ENCODE measurements at regions not wholly inside any gene's neighbourhood (a gene's known extent, or its start where the extent isn't known, plus 50 kb on each side); places are given as distances from the start of the nearest gene placed in this dataset.

DNA sequence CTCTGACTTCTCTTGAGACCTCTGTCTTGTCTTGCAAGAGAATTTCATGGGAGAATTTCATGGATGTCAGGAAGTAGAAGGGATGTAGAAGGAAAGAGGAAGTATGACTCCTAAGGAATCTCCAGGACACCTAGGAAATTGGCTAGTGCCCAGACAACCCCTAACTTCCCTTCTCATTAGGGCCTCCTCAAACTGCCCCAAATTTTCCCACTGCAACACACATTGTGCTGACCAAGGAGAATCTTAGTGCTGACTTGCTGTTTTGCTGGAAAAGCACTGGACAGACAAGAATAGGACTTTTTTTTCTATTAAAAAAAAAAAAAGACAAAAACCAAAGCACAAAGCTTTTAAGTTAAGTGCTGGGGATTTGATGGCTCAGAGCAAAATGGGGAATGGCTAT lies 236.1 kb upstream of the CADM1 start:
- no peak for DNase-seq

DNA sequence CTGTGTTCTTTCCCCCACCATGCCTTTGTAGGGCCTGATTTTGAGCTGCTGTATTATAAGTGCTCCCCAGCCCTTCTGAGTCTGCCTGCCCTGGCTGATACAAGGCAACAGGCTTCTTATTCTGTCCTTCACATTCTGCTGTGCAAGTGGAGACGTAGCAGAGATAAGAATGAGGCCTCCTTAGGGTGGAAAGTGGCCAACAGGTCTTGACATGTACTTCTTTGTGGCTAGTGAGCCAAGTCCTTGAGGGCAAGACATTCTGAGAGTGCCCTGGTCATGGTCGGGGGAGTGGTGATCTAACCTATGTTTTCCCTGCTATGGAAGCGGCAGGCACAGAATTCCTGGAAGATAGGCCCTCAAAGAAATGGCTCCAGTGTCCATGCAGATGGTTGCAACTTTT lies 235.7 kb upstream of the CADM1 start:
- no peak for DNase-seq

DNA sequence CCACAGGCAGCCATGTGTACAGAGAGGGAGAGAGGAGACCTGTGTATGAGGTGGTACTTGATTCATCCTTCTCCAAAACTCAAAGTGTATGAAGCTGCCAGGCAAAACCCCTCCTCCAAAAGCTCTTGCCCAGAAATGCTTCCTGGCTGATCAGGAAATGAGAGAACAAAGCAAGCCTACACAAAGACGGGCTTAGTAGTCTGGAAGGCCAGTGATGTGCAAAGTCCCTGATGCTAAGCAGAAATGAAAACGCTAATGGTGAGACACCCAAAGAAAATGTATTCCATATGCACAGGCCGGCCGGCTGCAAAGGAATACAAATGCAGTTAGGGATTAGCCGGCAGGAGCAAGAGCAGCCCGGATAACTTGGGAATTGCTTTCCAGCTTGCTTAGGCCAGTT lies 234.9 kb upstream of the CADM1 start:
- DNase-seq, result no peak

- no peak for DNase-seq
These were observed 233.7 kb upstream of the CADM1 start for GRCh38 chr11:115737875-115738274.

DNA sequence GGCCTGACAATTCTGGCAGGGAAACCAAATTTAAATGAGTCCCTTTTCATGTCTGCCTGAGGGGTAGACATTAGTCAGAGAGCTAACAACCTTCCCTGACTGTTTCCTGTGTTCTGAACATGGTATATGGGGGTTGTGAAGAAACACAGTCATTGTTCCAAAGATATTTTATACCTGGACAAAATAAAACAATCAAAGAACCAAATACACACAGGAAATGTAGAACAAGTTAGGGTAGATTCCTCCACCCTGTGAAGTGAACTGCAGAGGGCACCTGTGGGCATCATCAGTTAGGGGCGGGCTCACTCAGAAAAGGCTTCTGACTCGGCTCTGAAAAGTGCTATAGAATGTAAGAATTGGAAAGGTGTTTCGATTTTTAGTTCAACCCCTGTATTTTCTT lies 231.9 kb upstream of the CADM1 start:
- DNase-seq, result no peak

GRCh38 chr11:115724666-115725065 lies 220.5 kb upstream of the CADM1 start:
- no peak for DNase-seq

DNA sequence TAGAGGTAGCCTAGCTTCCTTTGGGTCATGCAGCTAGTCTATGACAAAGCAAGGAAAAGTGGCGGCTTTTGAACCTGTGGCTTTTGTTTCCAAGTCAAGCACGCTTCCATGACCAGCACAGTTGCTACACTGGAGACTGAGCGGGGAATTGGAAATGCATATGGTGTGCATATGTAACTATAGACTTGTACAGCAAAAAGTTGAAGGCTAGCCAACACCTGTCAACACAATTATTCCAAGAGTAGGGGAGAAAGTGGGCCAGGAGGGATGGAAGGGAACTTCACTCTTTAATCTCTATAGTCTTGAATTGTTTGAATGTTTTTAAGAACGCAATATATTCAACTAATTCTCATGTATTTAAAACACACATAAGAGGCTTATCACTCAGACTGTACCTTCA lies 218.5 kb upstream of the CADM1 start:
- no peak for DNase-seq

GRCh38 chr11:115721296-115721995 lies 217.2 kb upstream of the CADM1 start:
- no peak for DNase-seq

DNA sequence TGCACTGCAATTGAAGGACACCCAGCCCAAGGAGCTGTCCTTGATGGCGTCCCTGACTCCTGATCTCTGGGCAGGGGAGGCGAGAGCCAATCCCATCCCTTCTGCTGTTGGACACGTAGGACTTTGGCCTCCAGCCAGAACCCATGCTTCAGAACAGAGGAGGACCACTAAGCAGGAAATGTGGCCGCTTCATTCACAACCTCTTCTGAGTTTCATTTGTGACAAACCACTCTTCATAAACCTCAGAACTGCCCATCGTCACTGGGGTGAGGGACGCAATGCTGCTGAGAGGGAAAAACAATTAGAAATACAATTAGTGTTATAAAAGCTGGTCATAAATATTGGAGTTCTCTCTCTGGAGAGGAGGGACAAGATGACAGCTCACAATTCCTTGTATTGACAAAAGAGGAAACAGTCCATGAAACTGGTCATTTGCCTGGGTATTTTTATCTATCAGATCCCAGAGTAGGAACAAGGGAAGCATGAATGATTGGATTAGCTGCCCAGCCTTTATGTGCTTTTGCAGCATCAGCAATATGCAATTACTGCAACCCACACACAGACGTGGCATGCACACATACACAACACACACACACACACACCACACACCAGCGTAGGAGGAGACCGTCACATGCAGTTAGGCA lies 216.5 kb upstream of the CADM1 start:
- no peak for DNase-seq

- DNase-seq, result no peak
These were observed 214.7 kb upstream of the CADM1 start for GRCh38 chr11:115718945-115719344.

DNA sequence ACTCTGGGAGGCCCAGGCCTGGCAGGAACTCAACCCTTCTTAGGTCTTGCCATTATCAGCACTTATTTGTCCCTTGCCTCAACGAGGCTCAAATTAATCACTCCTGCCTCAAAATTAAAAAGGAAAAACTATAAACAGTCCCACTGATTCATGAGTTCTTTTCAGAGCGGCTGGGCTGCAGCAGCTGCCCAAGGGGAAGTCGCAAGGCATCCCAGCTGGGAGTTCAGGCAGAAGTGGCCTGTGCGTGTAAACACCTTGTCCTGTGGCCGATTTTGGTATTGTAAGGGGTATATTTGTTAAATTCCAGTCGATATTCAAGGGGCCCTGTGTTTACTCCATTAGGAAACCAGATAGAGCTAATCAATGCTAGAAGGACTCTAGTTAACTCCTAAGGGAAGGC lies 213.9 kb upstream of the CADM1 start:
- no peak for DNase-seq

DNA sequence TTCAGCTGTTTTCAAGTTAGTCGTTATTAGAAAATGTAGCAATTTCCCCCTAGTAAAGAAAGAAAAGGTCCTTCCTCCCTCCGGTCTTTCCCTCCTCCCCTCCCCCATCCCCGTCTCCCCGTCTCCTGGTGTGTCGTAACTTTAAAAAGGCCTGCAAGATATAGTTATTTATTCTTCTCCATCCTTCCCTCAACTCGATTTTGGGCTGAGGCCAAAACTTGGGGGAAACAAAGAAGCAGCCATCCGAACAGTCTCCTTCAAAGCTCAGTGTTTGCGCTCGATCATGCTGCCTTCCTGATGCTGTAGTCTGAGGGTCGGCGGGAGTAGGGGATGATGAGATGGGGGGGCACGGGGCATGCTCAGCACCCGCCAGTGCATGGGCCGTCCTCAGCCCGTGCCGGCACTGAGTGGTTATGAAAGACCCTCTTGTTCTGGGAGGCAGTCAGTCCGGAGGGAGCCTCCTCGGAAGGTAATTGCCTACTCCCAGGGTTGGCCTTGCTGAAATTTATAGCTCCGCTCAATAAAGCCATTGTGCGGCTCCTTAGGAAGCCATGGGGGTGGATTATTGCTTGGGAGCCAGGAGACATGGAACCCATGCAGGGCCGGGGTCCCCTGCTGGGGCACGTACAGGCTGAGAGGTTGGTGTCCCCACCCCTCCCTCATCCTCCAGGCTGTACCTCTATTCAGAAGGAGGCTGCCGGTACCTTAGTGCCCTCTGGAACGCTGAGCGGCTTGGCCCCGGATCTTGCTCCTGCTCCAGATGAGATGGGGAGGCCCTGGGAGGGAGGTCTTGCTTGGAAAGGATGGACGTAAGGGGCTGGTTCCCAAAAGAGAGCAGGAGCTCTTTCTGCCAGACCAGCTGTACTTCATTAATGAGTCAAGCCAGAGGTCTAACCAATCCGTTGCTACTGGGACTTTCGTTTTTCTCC lies 212.7 kb upstream of the CADM1 start:
- DNase-seq, result no peak

DNA sequence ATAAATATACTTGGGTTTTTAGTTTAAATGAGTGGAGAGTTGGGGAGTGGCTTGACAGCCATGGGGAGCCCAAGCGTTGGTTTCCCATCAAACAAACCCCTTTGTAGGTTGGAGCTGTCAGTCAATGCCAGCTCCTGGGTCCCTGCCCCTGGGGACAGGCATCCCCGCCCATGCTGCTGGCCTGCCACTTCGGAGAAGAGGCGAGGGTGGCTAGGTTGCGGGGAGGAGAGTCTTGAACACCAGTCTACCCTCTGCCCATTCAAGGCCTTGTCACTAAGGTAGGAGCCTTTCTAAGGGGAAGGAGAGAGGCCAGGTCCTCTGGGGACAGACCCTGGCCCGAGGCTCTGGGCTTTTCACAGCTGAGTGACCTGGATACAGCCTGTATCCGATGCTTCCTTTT lies 211.9 kb upstream of the CADM1 start:
- no peak for DNase-seq

DNA sequence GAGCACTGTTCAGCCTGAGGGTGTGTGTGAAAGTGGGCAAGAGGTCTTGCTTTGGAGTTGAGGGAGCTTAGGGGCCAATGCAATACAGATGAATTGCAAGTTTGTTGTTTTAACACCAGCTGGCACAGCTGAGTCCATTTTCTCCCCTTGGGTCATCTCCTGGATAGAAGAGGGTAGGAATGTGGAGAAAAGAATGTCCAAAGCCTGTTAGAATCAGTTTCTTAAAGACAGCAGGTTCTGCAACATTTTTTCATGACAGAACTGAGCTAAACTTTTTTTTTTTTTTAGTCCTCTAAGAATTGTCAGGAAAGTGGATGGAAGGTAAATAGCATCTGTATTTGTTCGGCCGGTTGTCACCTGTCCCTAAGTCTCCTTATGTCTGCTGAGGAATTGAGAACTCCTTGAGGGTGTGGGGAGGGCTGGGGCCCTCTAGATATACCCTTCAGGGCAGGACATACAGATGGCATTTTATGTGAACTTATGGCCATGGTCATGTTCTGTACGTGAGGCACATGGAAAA lies 211.1 kb upstream of the CADM1 start:
- no peak for DNase-seq

DNA sequence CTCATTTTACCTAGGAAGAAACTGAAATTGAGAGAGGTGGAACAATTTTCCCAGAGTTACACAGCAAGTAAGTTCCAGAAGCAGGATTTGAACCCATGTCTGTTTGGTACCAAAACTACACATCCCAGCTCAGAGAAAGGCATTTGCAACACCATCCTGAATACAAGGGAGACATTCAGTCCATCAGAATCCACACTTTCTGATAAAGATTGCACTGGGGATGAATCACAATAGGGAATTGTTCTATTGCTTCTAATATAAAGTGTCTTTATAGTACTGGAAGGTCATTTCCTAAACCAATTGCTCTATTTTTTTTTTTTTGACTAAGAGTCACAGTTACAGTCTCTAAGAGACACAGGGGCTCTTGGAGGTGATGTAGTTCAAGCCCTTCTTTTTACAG lies 208.1 kb upstream of the CADM1 start:
- DNase-seq, result no peak

- no peak for DNase-seq
These were observed 206.8 kb upstream of the CADM1 start for GRCh38 chr11:115710980-115711379.

GRCh38 chr11:115710426-115710825 lies 206.2 kb upstream of the CADM1 start:
- DNase-seq, result no peak

DNA sequence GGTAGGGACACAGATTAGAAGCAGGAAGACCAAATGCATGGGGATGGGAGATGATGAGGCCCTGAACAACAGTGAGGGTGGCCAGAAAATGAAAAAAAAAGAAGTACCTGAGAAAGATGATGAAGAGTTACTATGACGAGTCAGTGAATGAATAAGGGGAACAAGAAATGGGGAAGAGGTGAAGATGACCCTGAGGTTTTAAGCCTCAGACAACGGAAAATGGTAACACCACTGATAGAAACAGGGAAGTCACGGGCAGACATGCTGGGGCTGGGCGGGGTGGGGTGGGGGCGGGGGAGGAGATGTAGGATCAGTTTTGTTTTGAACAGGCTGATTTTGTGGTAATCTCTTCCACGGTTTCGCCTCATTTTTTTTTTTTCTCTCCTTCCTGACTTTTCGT lies 205.1 kb upstream of the CADM1 start:
- no peak for DNase-seq

DNA sequence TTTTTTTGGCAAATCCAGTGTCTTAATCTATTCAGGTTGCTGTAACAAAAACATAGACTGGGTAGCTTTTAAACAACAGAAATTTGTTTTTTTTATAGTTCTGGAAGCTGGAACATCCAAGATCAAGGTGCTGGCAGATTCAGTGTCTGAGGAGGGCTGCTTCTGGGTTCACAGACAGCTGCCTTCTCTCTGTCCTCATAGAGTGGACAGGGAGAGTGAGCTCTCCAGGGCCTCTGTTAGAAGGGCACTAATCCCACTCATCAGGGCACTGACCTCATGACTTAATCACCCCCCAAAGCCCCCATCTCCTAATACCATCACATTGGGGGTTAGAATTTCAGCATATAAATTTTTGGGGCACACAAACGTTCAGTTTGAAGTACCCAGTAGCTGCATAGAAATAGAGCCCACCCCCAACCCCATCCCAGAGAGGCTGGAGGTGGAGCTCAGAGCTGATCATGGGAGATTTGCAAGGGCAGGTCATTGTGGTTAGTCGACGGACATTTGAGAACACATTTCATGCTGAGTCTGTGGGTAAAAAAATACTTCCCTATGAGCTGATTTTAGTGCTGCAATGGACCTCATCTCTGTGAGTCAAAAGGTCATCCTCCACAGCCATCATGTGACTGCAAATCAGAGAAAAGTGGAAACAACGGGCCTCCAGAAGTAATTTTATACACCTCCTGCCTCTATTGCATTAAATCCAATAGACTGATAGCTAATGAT lies 203.1 kb upstream of the CADM1 start:
- no peak for DNase-seq

GRCh38 chr11:115706626-115707135 lies 202.5 kb upstream of the CADM1 start:
- DNase-seq, result no peak

DNA sequence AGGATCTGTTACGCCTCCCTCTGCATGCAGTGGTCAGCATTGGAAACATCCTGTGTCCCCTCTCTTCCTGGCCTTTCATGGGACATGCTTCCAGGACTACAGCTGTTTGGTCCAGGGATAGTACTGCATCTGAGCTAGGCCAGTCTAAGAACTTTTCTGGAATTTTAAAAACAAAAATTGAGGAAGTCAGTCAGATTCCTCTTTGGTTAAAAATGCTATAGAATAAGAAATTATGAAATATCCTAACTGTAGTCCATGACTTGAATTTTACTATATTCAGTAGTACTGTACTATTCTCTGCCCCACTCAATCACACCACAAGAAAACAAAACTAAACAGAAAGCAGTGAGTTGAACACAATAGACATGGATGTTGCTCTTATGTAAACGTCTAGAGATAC lies 201.0 kb upstream of the CADM1 start:
- DNase-seq, result no peak

GRCh38 chr11:115700981-115701875 lies 197.0 kb upstream of the CADM1 start:
- no peak for DNase-seq
